ENCODE measurements at regions not wholly inside any gene's neighbourhood (a gene's known extent, or its start where the extent isn't known, plus 50 kb on each side); places are given as distances from the start of the nearest gene placed in this dataset.
"Not testable (repeated sequence)": the region's sequence is repeated elsewhere in the genome, so short reads cannot be mapped to it uniquely, and the experiment has no call there.

- DNase-seq, result no peak
Observed at GRCh38 chr1:187928288-187928687, 1099.5 kb downstream of the PLA2G4A start.

- DNase-seq, result no peak
Observed at GRCh38 chr1:187928696-187929095, 1099.9 kb downstream of the PLA2G4A start.

GRCh38 chr1:187931776-187932175 lies 1103.0 kb downstream of the PLA2G4A start:
- no peak for DNase-seq

GRCh38 chr1:187933562-187934419 lies 1105.0 kb downstream of the PLA2G4A start:
- no peak for DNase-seq

- no peak for DNase-seq
Observed at GRCh38 chr1:187936667-187937066, 1107.9 kb downstream of the PLA2G4A start.

GRCh38 chr1:187938092-187938491 lies 1109.3 kb downstream of the PLA2G4A start:
- DNase-seq, result no peak

GRCh38 chr1:187942986-187943385 lies 1114.2 kb downstream of the PLA2G4A start:
- DNase-seq, result no peak

- DNase-seq, result no peak
Observed at GRCh38 chr1:187943606-187944403, 1115.1 kb downstream of the PLA2G4A start.

GRCh38 chr1:187946661-187947060 lies 1117.9 kb downstream of the PLA2G4A start:
- DNase-seq, result not testable (repeated sequence)

GRCh38 chr1:187947359-187947758 lies 1118.6 kb downstream of the PLA2G4A start:
- DNase-seq, result no peak

- no peak for DNase-seq
Observed at GRCh38 chr1:187948170-187948794, 1119.5 kb downstream of the PLA2G4A start.

- DNase-seq, result no peak
Observed at GRCh38 chr1:187949567-187949966, 1120.8 kb downstream of the PLA2G4A start.

GRCh38 chr1:187951817-187952216 lies 1123.1 kb downstream of the PLA2G4A start:
- DNase-seq, result no peak

- no peak for DNase-seq
Observed at GRCh38 chr1:187952446-187952845, 1123.7 kb downstream of the PLA2G4A start.

- no peak for DNase-seq
Observed at GRCh38 chr1:187956975-187957374, 1128.2 kb downstream of the PLA2G4A start.

GRCh38 chr1:187958207-187958606 lies 1129.5 kb downstream of the PLA2G4A start:
- no peak for DNase-seq

- DNase-seq, result no peak
Observed at GRCh38 chr1:187959062-187959461, 1130.3 kb downstream of the PLA2G4A start.

- DNase-seq, result no peak
Observed at GRCh38 chr1:187960125-187960638, 1131.4 kb downstream of the PLA2G4A start.

GRCh38 chr1:187961895-187962294 lies 1133.1 kb downstream of the PLA2G4A start:
- no peak for DNase-seq

GRCh38 chr1:187971851-187972250 lies 1143.1 kb downstream of the PLA2G4A start:
- no peak for DNase-seq

GRCh38 chr1:187977298-187977697 lies 1148.5 kb downstream of the PLA2G4A start:
- no peak for DNase-seq

GRCh38 chr1:187985145-187985896 lies 1156.6 kb downstream of the PLA2G4A start:
- DNase-seq, result no peak
